Choroid plexus epithelial cell (primary cell): ENCODE measurements at regions not wholly inside any gene's neighbourhood (a gene's known extent, or its start where the extent isn't known, plus 50 kb on each side); places are given as distances from the start of the nearest gene placed in this dataset.
"Not testable (repeated sequence)": the region's sequence is repeated elsewhere in the genome, so short reads cannot be mapped to it uniquely, and the experiment has no call there.

Experiments used
- DNase-seq: peaks from one replicate; pipeline ENCODE4 v3.0.0-alpha.2; 2010; ENCODE audit warnings: low read depth
- H3K4me3 ChIP-seq: 2 replicates; pipeline ENCODE4 v1.5.1; 2011; ENCODE audit warnings: low read depth, mild to moderate bottlenecking, control low read depth, low read length, moderate library complexity
- TF ChIP-seq, protein P1 (sequence below): conservative IDR thresholded peaks from 2 replicates; pipeline ENCODE4 v1.5.1; 2011; ENCODE audit warnings: low read depth, mild to moderate bottlenecking, control low read depth, inconsistent platforms, low read length, moderate library complexity

DNA sequence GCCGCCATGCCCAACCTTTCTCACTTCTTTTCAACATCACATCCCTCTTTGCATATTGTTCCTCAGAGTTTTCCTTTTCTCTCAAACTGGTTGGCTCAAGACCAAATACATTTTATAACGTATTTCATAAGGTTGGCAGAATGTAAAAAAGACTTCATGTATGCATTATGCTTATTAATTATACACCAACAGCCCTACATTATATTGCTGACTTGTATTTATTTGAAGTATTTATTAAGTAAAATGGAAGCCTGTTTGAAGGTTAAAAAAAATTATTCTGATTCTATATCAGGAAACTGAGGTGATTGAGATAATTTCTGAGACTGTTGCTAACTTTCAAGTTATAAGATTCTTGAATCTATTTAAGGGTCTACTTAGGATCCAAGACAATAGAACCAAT is 208.0 kb upstream of the KCNH7 start:
- no peak for DNase-seq
- TF ChIP-seq, protein P1, sequence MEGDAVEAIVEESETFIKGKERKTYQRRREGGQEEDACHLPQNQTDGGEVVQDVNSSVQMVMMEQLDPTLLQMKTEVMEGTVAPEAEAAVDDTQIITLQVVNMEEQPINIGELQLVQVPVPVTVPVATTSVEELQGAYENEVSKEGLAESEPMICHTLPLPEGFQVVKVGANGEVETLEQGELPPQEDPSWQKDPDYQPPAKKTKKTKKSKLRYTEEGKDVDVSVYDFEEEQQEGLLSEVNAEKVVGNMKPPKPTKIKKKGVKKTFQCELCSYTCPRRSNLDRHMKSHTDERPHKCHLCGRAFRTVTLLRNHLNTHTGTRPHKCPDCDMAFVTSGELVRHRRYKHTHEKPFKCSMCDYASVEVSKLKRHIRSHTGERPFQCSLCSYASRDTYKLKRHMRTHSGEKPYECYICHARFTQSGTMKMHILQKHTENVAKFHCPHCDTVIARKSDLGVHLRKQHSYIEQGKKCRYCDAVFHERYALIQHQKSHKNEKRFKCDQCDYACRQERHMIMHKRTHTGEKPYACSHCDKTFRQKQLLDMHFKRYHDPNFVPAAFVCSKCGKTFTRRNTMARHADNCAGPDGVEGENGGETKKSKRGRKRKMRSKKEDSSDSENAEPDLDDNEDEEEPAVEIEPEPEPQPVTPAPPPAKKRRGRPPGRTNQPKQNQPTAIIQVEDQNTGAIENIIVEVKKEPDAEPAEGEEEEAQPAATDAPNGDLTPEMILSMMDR = no peak
- H3K4me3 ChIP-seq = no peak overlapping the region

DNA sequence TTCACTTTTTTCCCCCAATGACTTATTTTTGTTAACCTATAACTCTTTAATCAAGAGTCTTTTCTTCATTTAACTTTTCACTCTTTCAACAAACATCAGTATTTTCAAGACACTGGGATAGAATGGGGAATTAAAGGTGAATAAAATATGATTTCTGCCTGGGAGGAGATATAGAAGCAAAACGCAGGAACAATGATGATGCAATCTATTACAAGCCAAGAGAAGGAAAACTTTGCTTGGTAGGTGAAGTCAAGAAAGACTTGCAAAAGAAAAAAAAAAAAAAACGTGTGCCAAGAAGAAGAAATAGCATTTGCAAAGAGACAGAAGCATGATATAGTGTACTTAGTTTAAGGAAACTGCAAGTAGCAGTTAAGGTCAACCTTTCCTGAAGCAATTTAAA is 207.3 kb upstream of the KCNH7 start:
- no peak for DNase-seq
- TF ChIP-seq, protein P1 = no peak

DNA sequence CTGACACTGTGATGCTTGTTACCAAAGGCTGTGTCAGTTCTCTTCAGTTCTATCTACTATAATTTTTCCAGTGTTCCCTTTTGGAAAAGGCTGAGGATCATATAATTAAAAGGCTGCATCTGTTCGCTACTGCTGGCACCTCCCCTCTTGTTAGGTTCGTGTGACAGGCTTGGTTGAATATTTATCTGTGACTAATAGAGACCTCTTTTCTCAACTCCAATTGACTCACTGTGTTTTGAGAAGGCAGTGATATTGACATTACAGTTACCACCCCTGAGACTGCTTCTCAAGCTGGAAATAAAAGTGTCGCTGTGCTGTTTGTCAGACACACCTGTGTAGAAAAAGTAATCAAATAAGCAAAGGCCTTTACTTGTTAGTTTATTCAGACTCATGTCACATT is 205.5 kb upstream of the KCNH7 start:
- DNase-seq = no peak
- H3K4me3 ChIP-seq = no peak overlapping the region
- TF ChIP-seq, protein P1 = no peak

More for the DNA sequence above, 207.3 kb upstream of the KCNH7 start:
- no peak overlapping the region for H3K4me3 ChIP-seq

DNA sequence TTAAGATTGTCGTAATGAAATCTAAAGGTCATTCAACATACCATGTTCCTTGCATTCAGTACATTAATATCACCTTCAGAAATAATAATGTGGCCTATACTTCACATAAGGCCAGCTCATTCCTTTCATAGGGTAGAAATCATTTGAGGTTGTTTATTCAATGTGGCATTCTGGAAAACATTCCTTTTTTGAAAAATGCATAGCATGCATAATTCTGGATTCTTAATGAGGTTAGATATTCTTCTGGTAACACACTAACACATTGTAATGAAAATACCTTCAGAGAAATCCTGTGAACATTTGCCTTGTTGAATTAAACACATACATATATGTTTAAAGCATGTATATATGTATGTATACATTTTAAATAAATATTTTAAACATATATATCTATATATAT is 204.6 kb upstream of the KCNH7 start:
- no peak overlapping the region for H3K4me3 ChIP-seq
- TF ChIP-seq, protein P1 = no peak
- DNase-seq = no peak

DNA sequence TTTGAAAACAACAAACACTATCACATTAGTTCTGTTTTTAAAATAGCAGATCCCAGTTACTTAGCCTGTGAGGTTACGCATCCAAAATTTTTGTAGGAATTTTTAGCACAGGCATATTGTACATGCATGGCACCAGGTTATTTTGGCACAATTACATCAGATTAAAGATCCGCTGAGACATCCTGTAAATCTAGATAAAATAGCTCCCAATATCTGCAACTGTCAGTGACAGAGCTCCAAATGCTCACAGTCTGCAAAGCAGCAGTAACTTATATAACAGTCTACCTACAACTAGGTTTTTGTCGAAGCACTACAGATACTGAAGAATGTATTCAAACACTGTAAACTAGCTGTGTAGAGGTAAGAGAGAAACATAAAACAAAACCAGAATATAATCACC is 200.7 kb upstream of the KCNH7 start:
- no peak overlapping the region for H3K4me3 ChIP-seq
- no peak for DNase-seq
- TF ChIP-seq, protein P1 = no peak

DNA sequence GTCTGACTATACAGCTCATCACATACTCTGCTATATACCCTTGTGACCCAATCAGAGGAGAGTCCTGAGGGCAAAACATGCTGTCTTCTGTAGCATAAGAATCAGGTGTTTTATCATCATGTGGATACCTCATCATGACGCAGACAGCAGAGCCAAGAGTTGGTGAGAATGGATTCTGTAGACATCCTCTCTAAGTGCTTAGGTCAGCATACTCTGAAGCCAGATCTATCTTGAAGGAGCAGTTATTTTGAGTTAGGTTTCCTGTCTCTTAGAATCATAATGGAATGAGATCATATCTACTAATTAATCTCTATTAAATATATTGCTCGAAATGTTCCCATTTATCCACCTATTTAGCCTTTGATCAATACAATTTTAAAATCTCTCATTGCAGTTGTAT is 190.2 kb upstream of the KCNH7 start:
- H3K4me3 ChIP-seq = no peak overlapping the region
- DNase-seq = no peak
- TF ChIP-seq, protein P1 = no peak

DNA sequence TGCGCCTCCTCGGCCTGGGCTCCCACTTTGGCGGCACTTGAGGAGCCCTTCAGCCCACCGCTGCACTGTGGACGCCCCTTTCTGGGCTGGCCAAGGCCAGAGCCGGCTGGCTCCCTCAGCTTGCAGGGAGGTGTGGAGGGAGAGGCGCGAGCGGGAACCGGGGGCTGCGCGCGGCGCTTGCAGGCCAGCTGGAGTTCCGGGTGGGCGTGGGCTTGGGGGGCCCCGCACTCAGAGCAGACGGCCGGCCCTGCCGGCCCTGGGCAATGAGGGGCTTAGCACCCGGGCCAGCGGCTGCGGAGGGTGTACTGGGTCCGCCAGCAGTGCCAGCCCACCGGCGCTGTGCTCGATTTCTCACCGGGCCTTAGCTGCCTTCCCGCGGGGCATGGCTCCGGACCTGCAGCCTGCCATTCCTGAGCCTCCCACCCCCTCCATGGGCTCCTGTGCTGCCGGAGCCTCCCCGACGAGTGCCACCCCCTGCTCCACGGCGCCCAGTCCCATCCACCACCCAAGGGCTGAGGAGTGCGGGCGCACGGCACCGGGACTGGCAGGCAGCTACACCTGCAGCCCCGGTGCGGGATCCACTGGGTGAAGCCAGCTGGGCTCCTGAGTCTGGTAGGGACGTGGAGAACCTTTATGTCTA is 187.7 kb upstream of the KCNH7 start:
- H3K4me3 ChIP-seq, DNase-seq: not testable (repeated sequence)

DNA sequence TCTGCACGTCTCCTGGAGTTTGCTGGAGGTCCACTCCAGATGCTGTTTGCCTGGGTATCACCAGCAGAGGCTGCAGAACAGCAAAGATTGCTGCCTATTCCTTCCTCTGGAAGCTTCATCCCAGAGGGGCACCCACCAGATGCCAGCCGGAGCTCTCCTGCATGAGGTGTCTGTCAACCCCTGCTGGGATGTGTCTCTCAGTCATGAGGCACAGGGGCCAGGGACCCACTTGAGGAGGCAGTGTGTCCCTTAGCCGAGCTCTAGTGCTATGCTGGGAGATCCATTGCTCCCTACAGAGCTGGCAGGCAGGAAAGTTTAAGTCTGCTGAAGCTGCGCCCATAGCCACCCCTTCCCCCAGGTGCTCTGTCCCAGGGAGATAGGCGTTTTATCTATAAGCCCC is 178.3 kb upstream of the KCNH7 start:
- DNase-seq, H3K4me3 ChIP-seq: not testable (repeated sequence)
